ENCODE measurements at regions not wholly inside any gene's neighbourhood (a gene's known extent, or its start where the extent isn't known, plus 50 kb on each side); places are given as distances from the start of the nearest gene placed in this dataset.
"Not testable (repeated sequence)": the region's sequence is repeated elsewhere in the genome, so short reads cannot be mapped to it uniquely, and the experiment has no call there.

- CTCF ChIA-PET = interaction anchor here (0.7 to 2.0 kb wide), 2 partner anchors 12 to 24 kb away, joined by 3 to 7 read pairs; no protein-coding TSS in a partner anchor
- H3K9me3 Mint-ChIP-seq (ENCODE audit: low read depth) = no peaks in the 10 kb centered on the region
- H3K4me3 Mint-ChIP-seq = no peak overlapping the region
- H3K27ac Mint-ChIP-seq = no peak overlapping the region
- H3K36me3 Mint-ChIP-seq = no peaks in the 10 kb centered on the region
- peaks cover 51% of the 10 kb centered on the region for H3K27me3 Mint-ChIP-seq
- DNase-seq (no peak), ATAC-seq (no peak)
- H3K4me1 Mint-ChIP-seq = peaks cover 1% of the 10 kb centered on the region
Measured at GRCh38 chr14:106037380-106037779, 511.0 kb downstream of the TMEM121 start.

- DNase-seq (no peak), ATAC-seq (no peak)
- no peaks in the 10 kb centered on the region for H3K9me3 Mint-ChIP-seq (ENCODE audit: low read depth)
- H3K4me3 Mint-ChIP-seq = no peak overlapping the region
- H3K27ac Mint-ChIP-seq = no peak overlapping the region
- CTCF ChIA-PET = no interaction called here
- H3K36me3 Mint-ChIP-seq = no peaks in the 10 kb centered on the region
- H3K27me3 Mint-ChIP-seq = peaks cover 53% of the 10 kb centered on the region
- H3K4me1 Mint-ChIP-seq = peaks cover 1% of the 10 kb centered on the region
Measured at GRCh38 chr14:106038263-106038662, 511.9 kb downstream of the TMEM121 start.

- peak; percentile 33 for ATAC-seq
- Mint-ChIP-seq H3K27ac (no peak overlapping the region), H3K36me3 (no peaks in the 10 kb centered on the region), H3K4me3 (no peak overlapping the region), H3K4me1 (peaks cover 1% of the 10 kb centered on the region), H3K9me3 (ENCODE audit: low read depth) (no peaks in the 10 kb centered on the region), H3K27me3 (peaks cover 53% of the 10 kb centered on the region)
- CTCF ChIA-PET = interaction anchor here (1.0 to 2.5 kb wide), 3 partner anchors 11 to 23 kb away, joined by 3 to 10 read pairs (median 4); no protein-coding TSS in a partner anchor
- DNase-seq = peak; percentile 60
Measured at GRCh38 chr14:106039400-106039799, 513.0 kb downstream of the TMEM121 start.

- CTCF ChIA-PET = interaction anchor here (1.0 to 1.9 kb wide), 5 partner anchors 13 to 32 kb away, joined by 3 to 7 read pairs (median 6); no protein-coding TSS in a partner anchor
- no peaks in the 10 kb centered on the region for H3K36me3 Mint-ChIP-seq
- no peak overlapping the region for H3K4me3 Mint-ChIP-seq
Measured at GRCh38 chr14:106044515-106044914, 518.1 kb downstream of the TMEM121 start.

GRCh38 chr14:106044949-106045596 lies 518.7 kb downstream of the TMEM121 start:
- ATAC-seq (peak; percentile 100), DNase-seq (peak; percentile 89)
- H3K9me3 Mint-ChIP-seq (ENCODE audit: low read depth) = no peaks in the 10 kb centered on the region
- peaks cover 6% of the 10 kb centered on the region for H3K4me1 Mint-ChIP-seq
- CTCF ChIA-PET = interaction anchor here (0.7 to 1.9 kb wide), 12 partner anchors 9 to 57 kb away, joined by 3 to 7 read pairs (median 4); no protein-coding TSS in a partner anchor
- H3K36me3 Mint-ChIP-seq = no peaks in the 10 kb centered on the region
- peaks cover 54% of the 10 kb centered on the region for H3K27me3 Mint-ChIP-seq
- no peak overlapping the region for H3K27ac Mint-ChIP-seq
- H3K4me3 Mint-ChIP-seq = no peak overlapping the region

More at GRCh38 chr14:106044515-106044914, 518.1 kb downstream of the TMEM121 start:
- DNase-seq (no peak), ATAC-seq (no peak)
- H3K27ac Mint-ChIP-seq = no peak overlapping the region
- peaks cover 52% of the 10 kb centered on the region for H3K27me3 Mint-ChIP-seq
- H3K4me1 Mint-ChIP-seq = peaks cover 6% of the 10 kb centered on the region
- no peaks in the 10 kb centered on the region for H3K9me3 Mint-ChIP-seq (ENCODE audit: low read depth)

GRCh38 chr14:106051796-106052195 lies 525.4 kb downstream of the TMEM121 start:
- no peaks in the 10 kb centered on the region for H3K9me3 Mint-ChIP-seq (ENCODE audit: low read depth)
- no peaks in the 10 kb centered on the region for H3K36me3 Mint-ChIP-seq
- H3K27ac Mint-ChIP-seq = no peak overlapping the region
- peaks cover 4% of the 10 kb centered on the region for H3K4me1 Mint-ChIP-seq
- no peak for DNase-seq
- CTCF ChIA-PET = no interaction called here
- H3K4me3 Mint-ChIP-seq = no peak overlapping the region
- H3K27me3 Mint-ChIP-seq = peaks cover 41% of the 10 kb centered on the region
- ATAC-seq = no peak

GRCh38 chr14:106055289-106055688 lies 528.9 kb downstream of the TMEM121 start:
- Mint-ChIP-seq H3K4me3 (no peak overlapping the region), H3K27me3 (peaks cover 46% of the 10 kb centered on the region), H3K27ac (no peak overlapping the region), H3K4me1 (peaks cover 6% of the 10 kb centered on the region), H3K36me3 (no peaks in the 10 kb centered on the region), H3K9me3 (ENCODE audit: low read depth) (no peaks in the 10 kb centered on the region)
- no peak for ATAC-seq
- CTCF ChIA-PET = no interaction called here
- no peak for DNase-seq

- Mint-ChIP-seq H3K9me3 (ENCODE audit: low read depth) (no peaks in the 10 kb centered on the region), H3K36me3 (no peaks in the 10 kb centered on the region), H3K4me1 (peaks cover 18% of the 10 kb centered on the region), H3K27ac (no peak overlapping the region), H3K27me3 (peaks cover 53% of the 10 kb centered on the region), H3K4me3 (no peak overlapping the region)
- DNase-seq = no peak
- CTCF ChIA-PET = interaction anchor here (0.9 to 1.5 kb wide), 4 partner anchors 12 to 46 kb away, joined by 3 to 5 read pairs (median 4); no protein-coding TSS in a partner anchor
- no peak for ATAC-seq
Measured at GRCh38 chr14:106058342-106058741, 532.0 kb downstream of the TMEM121 start.

GRCh38 chr14:106060276-106060975 lies 534.0 kb downstream of the TMEM121 start:
- H3K27me3 Mint-ChIP-seq = peaks cover 53% of the 10 kb centered on the region
- H3K4me1 Mint-ChIP-seq = peaks cover 16% of the 10 kb centered on the region
- no peak for ATAC-seq
- DNase-seq = no peak
- H3K4me3 Mint-ChIP-seq = no peak overlapping the region
- CTCF ChIA-PET = interaction anchor here (1.2 to 1.9 kb wide), 2 partner anchors 15 to 34 kb away, joined by 3 to 7 read pairs; no protein-coding TSS in a partner anchor
- no peaks in the 10 kb centered on the region for H3K9me3 Mint-ChIP-seq (ENCODE audit: low read depth)
- H3K36me3 Mint-ChIP-seq = no peaks in the 10 kb centered on the region
- H3K27ac Mint-ChIP-seq = no peak overlapping the region

GRCh38 chr14:106061877-106062500 lies 535.6 kb downstream of the TMEM121 start:
- peaks cover 64% of the 10 kb centered on the region for H3K27me3 Mint-ChIP-seq
- peaks cover 16% of the 10 kb centered on the region for H3K4me1 Mint-ChIP-seq
- not testable (repeated sequence) for H3K9me3 Mint-ChIP-seq (ENCODE audit: low read depth); H3K36me3 Mint-ChIP-seq; H3K4me3 Mint-ChIP-seq; H3K27ac Mint-ChIP-seq
- DNase-seq (peak; percentile 77), ATAC-seq (peak; percentile 73)
- CTCF ChIA-PET = interaction anchor here (0.7 to 2.5 kb wide), 9 partner anchors 10 to 33 kb away, joined by 3 to 10 read pairs (median 4); no protein-coding TSS in a partner anchor

- Mint-ChIP-seq H3K27me3 (peaks cover 64% of the 10 kb centered on the region), H3K9me3 (ENCODE audit: low read depth) (no peaks in the 10 kb centered on the region), H3K36me3 (no peaks in the 10 kb centered on the region), H3K4me3 (no peak overlapping the region), H3K4me1 (peaks cover 16% of the 10 kb centered on the region), H3K27ac (no peak overlapping the region)
- DNase-seq (no peak), ATAC-seq (no peak)
- CTCF ChIA-PET = interaction anchor here (0.7 to 2.5 kb wide), 11 partner anchors 9 to 118 kb away, joined by 3 to 10 read pairs (median 4); no protein-coding TSS in a partner anchor
Measured at GRCh38 chr14:106062502-106063272, 536.3 kb downstream of the TMEM121 start.

GRCh38 chr14:106067935-106068334 lies 541.6 kb downstream of the TMEM121 start:
- H3K27me3 Mint-ChIP-seq = peaks cover 57% of the 10 kb centered on the region
- no peaks in the 10 kb centered on the region for H3K36me3 Mint-ChIP-seq
- peaks cover 11% of the 10 kb centered on the region for H3K4me1 Mint-ChIP-seq
- DNase-seq (no peak), ATAC-seq (no peak)
- CTCF ChIA-PET = no interaction called here
- H3K4me3 Mint-ChIP-seq = no peak overlapping the region
- no peaks in the 10 kb centered on the region for H3K9me3 Mint-ChIP-seq (ENCODE audit: low read depth)
- no peak overlapping the region for H3K27ac Mint-ChIP-seq

Measured in activated CD8-positive, alpha-beta memory T cell treated with anti-CD3 and anti-CD28 coated beads, Interleukin-2, amount 10 ng/mL, durations not matched to agents 7 days and 5 days (primary cell).